GM12891 (cell line): ENCODE measurements at regions not wholly inside any gene's neighbourhood (a gene's known extent, or its start where the extent isn't known, plus 50 kb on each side); places are given as distances from the start of the nearest gene placed in this dataset.

Source experiments
- PAX5 ChIP-seq: IDR thresholded peaks from 2 replicates; pipeline ENCODE4 v1.6.1; 2011; ENCODE audit warnings: low read length, moderate library complexity, mild to moderate bottlenecking; ENCODE audit not compliant: insufficient read depth, severe bottlenecking
- POLR2A ChIP-seq: IDR thresholded peaks from 2 replicates; pipeline ENCODE4 v1.6.1; 2011; ENCODE audit warnings: low read depth, low read length, control low read depth
- POLR2AphosphoS5 ChIP-seq: IDR thresholded peaks from 2 replicates; pipeline ENCODE4 v1.6.1; 2011; ENCODE audit warnings: low read depth, low read length, control low read depth
- POU2F2 ChIP-seq: IDR thresholded peaks from 2 replicates; pipeline ENCODE4 v1.6.1; 2011; ENCODE audit warnings: low read depth, mild to moderate bottlenecking, control low read depth, low read length, moderate library complexity
- TAF1 ChIP-seq: IDR thresholded peaks from 2 replicates; pipeline ENCODE4 v1.6.1; 2011; ENCODE audit warnings: low read depth, low read length, control low read depth

DNA sequence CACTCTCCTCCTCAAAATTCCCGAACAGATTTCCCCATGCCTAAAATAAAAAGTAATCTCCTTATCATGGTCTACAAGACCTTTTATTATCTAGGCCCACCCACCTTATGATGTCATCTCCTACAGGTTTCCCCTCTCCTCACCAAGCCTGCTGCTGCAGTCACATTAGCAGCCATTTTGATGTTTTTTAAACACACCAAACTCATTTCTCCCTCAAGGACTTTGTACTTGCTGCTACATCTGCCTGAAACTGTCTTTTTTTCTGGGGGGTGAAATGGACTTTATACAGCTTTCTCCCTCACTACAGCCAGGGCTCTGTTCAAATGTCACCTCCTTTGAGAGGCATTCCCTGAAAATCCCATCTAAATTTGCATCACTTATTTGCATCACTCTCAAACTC, 90.2 kb upstream of the TAB3 start:
- TF ChIP-seq POLR2A, result no peak
- no peak for TF ChIP-seq TAF1
- no peak for TF ChIP-seq POLR2AphosphoS5
- TF ChIP-seq POU2F2, result no peak
- TF ChIP-seq PAX5, result no peak
